IPS-NIHi11 (cell line): ENCODE measurements at regions not wholly inside any gene's neighbourhood (a gene's known extent, or its start where the extent isn't known, plus 50 kb on each side); places are given as distances from the start of the nearest gene placed in this dataset.
A peak's percentile ranks its signal among the peaks of the same experiment; 100 is the strongest.

Source experiments
- DNase-seq: peaks from one replicate; pipeline ENCODE4 v3.0.0; 2012; ENCODE audit warnings: mixed read lengths, low spot score

DNA sequence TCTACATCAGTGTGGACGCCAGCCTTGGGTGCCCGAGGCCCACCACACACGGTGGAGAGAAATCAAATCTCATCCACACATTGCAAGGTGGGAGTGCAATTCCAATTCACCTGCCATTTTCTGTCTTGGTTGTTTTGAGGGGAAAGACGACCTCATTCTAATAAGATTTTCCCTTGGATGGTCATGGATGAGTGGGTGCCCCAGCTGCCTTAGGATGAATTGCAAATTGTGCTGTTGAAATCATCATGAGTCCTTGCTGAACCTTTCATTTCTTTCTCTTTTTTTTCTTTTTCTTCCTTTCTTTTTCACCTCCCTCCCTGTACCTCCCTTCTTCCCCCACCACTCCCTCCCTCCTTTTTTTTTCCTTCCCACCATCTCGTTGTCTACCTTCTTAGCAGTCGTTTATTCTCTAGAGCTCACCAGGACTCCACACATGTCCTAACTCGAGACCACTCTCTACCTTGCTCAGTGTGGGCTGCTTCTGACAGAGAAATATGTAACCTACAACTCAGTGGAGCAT, 266.9 kb upstream of the NFE2L3 start:
- DNase-seq: no peak

DNA sequence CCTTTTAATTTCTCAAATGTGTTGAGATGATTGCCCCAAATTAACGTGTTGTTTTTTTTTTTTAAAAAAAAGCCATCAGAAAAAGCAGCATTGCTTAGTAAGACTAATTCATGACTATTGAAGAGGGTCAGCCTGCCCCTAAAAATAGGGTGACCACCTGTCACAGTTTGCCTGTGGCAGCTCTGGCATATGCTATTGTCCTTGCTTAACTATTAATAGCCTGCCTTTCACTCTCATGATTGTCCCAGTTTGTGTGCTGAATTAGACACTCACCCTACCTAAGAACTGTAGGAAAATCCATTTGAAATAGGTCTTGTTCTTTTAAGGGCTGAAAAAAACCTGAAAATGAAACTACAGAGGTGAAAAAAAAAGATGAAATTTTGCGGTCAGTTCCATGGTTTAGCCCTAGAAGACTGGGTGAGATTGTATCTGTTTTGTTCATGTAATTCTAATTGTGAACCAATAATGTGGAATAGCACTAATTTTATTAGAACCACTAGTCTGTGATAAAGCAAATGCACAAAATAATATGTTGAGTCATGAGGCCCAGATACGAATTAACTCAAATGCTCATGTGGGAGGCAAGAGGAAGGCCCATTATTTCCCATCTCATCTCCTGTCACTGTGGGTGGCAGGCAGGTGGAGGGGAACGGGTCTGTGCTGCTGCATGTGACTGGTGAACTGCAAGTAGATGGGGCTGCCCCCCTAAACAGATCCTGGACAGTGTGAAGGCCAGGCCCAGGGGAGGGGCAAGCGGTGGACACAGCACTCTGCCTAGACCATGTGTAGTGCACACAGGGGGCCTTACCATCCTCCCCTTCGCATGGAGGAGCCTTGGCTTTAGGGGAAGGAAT, 265.4 kb upstream of the NFE2L3 start:
- DNase-seq: no peak

DNA sequence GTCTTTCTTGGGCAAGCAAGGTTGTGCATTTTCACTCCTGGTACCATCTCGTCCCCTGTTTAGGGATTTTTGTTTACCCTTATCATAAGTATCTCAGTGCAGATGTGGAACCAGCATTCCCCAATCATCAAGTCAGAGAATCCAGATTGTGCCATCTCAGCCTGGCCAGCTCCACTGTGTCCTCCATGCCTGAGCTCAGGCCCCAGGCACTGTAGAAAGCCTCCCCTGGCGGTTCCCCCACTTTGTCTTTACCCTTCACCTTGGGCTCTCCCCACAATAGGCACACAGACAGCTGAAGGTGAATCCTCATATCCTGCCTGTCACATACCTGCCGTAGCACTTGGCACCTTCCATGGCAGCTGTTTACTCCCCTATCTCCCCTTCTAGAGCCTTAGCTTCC, 264.7 kb upstream of the NFE2L3 start:
- DNase-seq: no peak

DNA sequence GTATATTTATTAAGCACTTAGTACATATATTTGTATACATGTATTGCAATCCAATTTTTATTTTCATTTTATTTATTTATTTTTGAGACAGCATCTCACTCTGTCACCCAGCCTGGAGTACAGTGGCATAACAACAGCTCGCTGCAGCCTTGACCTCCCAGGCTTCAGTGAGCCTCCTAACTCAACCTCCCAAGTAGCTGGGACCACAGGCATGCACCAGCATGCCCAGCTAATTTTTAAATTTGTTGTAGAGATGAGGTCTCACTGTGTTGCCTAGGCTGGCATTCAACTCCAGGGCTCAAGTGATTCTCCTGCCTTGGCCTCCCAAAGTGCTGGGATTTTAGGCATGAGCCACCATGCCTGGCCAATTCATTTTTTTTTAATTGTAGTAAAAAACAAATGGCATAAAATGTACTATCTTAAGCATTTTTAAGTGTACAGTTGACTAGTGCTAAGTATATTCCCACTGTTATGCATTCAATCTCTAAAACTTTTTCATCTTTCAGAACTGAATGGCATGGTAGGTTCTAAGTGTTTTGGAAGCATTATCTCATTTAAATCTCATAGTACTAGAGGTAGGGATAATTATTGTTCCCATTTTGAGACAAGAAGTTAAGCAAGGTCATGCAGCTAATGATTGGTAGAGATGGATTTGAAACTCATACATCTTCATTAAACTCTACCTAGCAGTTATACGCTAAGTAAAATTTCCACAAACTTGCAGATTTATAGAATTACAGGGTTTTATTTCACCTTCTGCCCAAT, 264.0 kb upstream of the NFE2L3 start:
- DNase-seq: no peak

DNA sequence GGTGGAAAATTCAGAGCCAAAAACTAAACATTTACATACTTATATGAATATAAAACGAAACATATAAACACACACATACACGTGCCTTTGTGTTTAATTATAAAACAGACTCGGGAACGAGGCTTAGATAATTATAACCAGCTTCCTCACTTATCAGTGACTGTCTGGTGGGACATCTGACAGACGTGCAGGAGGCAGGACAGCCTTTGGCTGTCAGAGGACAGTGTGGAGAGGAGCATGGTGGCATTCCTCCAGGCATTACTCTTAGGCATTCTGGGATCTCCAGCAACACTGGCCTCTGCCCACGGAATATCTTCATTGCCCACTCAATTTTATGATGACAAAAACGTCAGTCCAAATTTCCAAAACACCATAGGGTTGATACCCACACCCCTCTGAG, 262.2 kb upstream of the NFE2L3 start:
- no peak for DNase-seq

DNA sequence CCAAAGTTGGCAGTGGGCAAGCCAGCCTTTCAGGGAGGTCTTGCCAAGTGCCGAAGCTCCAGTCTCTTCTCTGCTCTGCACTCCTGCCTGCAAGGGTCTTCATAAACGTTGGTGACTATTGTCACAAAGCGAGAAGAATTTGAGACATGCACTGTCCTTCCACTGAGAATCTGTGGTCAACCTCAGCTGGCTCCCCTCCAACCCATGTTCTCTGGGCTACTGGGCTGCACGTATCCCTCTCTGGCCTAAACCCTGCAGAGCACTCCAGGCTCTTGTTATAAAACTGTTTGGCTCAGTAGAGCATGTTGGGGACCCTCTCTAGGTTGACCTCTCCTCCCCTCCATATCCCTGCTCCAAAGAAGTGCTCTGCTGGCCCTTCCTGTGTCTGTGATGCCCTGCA, 260.4 kb upstream of the NFE2L3 start:
- DNase-seq: no peak

DNA sequence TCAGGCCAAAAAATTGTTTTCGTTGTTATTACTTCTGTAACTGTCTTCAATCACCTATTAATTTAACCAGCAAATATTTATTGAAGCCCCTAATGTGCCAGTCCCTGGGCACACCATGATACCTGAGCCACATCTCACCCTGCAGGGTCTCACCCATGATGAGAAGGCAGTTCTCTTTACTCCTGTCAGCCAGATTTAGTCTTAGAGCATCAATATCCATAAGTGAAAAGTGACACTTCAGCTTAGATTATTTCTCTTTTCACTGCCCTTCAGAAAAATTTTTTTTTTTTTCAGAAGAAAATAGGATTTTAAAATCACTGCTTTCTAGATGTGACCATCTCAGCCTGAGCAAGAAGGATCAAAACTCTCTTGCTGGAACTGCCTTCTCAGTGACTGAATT, 258.6 kb upstream of the NFE2L3 start:
- no peak for DNase-seq

DNA sequence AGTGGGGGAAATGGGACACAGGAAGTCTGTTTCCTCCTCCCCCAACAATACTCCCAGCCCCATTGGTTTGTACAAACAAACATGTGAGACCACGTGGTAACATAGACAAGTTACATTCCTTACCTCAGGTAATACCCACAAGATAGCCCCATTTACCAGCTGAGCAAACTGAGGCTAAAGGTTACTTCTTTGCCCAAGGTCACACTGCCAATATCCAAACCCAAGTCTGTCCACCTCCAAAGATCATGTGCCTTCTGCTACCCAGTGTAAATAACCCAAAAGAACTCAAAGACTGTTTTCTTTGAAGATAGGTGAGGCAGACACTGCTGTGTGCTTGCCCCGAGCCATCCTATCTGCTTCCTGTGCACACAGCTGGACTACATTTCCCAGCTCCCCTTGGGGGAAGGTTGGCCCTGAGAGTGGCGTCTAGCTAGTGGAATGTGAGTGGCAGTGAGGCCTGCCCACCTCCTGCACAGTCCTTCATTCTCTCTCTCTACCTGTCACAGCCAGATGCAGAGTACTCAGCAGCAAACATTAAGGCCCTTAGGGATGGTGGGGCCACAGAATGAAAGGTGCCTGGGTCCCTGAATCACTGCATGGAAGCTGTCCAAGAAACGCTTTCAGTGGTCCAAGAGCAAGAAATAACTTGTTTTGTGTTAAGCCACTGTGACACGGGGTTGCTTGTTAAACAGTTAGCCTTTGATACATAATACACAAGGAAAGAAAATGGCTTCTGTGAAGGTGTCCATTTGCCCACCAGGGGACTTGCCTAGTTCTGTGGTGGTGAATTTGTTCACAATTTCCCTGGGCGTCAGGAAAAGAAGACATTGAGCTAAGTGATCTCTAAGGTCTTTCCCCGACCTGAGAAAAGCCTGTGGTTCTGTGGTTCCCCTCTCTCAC, 257.7 kb upstream of the NFE2L3 start:
- DNase-seq: peak; percentile 41

DNA sequence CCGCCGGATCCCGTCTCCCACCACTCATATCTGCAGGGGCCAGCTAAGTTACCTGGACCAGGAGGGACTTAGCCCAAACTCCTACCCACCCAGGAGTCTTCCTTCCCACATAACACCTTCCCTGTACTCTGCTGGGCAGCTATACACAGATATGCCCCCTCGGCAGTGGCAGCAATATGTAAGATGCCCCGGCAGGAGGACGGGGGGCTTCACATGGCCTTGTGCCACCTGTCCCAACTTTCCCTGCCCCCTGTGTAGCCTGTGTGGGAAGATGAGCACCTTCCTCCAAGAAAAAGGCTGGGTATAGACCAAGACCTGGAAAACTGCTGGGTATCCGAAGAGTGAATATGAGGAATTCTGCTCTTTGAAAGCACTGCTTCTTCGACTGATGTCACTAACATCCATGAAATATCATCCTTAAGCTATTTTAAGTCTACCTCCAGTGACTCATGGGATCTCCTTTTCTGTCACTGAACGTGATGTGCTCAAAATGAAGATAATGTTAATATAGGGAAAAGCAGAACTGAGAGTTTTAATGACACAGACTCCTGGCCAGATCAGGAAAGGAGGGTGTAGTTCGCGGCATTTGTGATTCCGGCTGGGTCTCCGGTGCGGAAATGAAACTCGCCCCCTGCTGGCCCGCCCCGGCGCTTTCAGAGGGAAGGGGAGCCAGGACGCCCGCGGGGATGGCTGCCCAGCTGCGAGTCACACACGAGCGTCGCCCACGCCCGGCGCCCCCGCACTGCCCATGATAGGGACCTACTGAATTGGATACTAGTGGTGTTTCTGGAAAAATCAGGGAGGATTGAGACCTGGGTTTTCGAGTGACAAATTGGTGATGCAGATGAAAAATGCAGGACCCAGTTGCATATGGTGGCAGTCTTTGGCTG, 256.9 kb upstream of the NFE2L3 start:
- peak; percentile 69 for DNase-seq

DNA sequence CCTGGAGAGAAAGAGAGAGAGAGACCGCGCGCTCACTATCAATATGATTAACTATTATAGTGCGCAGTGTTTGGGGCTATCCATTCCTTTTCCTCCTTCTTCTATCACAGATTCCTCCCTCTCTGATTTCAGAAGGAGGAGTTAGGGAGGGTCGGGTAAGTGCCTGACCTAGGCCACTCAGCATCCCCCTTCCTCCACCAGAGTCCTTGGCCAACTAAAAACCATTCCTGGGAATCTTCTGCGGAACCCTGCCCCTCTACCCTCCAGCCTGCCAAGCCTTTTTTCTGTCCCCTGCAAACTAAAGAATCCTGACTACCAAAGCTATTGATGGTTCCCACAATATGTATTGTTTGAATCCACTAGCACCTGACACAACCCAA, 256.2 kb upstream of the NFE2L3 start:
- DNase-seq: peak; percentile 62

DNA sequence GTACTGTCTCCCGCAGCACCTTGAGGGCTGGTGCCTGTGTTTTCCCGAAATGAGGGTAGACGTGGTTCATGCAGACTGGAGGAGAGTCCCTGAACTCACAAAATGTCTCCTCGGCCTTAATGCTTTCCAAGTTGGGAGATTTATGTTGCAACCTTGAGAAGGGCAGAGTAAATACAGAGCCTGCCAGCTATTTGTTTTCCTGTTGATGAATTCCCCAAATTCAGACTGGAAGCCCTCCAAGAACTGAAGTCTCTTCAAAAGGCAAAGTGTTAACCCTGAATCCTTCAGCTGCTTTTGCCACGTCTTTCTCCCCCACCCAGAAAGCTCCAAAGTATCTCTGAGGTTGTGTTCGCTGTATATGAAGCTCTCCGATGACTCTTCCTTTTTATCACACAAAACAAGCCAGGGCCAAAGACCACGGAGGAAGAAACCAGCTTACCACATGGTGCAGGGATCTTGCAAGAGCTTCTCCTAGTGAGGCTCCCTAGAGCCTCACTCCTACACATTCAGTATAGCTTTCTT, 254.7 kb upstream of the NFE2L3 start:
- no peak for DNase-seq

DNA sequence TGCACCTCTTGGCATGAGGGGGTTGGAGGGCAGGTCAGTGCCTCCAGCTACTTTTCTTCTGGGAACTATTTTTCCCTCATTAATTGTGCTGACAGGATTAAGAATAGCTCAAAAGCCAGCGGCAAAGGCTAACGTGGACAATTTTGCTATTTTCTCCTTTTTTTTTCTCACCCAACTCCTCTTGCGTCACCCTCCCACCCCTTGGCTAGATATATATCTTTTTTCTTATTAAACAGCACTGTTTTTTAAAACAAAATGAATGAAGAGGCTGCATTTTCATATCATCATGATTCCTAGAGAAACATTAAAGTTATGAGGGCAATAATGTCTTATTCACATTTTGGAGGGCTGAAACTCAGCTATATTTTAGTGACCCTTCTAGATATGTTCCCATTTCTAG, 251.8 kb upstream of the NFE2L3 start:
- no peak for DNase-seq

DNA sequence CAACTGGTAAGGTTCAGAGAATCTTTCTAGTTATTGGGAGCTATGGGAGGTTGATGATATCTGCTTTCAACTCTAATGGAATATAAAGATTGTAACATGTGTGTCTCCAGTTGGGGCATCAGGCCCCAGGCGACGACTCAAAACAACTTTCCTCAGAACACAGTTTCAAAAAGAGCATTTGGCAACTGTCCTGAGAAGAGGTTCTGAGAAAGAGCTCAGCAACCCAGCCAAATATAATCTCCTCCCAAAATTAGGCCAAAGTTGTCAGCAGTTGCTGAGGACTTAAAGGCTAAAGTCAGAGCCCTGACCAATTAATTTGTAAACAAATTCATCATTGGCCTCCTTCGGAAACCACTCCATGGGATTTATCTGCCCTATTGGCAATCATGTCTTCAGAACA, 251.1 kb upstream of the NFE2L3 start:
- no peak for DNase-seq

DNA sequence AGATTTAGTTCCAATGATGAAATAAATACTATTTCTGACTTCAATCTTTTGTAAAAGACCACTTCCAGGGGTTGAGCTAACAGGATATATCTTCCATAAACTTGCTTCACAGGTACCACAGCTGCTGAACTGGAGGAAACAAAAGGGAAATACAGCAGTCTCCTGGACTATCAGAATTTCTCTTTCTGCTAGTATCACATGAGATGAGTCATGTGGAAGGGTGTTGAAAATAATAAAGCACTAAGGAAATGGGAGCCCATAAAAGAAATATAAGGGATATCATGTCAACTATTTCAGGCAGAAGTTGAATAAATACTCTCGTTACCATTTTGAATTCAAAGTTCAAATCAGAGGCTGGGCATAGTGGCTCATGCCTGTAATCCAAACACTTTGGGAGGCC, 250.3 kb upstream of the NFE2L3 start:
- DNase-seq: no peak

DNA sequence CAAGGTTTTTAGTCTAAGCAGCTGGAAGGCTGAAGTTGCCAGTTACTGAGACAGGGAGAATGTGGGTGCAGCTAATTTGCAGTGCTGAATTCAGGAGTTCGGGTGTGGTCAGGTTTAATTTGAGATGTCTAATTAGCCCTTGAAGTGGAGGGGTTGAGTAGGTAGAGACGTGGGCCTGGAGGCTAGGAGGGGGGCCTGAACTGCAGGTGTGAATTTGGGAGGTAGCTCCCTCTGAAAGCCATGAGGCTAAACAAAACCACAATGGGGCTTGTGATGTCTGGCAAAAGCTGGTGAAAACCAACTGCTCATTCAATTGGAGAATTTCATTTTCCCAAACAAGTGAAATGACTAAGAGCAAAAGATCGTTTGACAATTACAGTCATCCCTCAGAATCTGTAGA, 246.0 kb upstream of the NFE2L3 start:
- DNase-seq: no peak

DNA sequence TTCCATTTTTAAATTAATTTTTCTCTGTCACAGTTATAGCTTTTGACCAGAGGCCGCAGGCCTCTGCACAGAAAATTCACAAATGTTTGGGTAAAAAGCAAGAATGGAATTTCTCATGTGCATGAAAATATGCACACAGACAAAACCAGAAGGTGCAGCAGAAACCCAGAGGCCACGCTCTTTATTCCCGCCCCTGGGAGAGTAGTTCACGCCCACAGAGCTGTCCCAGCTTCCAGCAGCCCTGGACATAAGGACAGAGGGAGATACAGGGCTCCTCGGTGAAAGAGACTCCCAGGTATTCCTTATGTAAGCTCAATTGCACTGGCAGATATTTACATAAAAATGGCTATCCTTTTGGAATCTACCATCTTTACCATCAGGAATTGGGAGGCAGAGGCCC, 245.2 kb upstream of the NFE2L3 start:
- DNase-seq: no peak

DNA sequence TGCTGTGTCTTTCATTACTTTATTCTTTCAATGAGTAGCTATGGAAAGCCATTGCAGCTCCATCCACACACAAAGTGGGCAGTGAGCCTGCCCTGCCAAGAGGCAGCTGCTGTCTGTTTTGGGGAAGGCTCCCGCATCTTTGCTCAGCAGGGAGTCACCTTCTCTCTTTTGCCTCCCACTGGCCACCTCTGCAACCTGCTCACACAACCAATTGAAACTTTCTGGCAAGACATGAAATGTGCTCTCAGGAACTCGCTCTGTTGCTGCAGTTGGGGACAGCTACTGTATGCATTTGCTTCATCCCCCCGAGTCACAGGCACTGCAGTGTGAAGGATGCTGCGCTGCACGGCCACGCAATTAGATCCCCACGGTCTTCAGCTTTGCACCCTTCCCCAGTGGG, 244.8 kb upstream of the NFE2L3 start:
- DNase-seq: peak; percentile 23

DNA sequence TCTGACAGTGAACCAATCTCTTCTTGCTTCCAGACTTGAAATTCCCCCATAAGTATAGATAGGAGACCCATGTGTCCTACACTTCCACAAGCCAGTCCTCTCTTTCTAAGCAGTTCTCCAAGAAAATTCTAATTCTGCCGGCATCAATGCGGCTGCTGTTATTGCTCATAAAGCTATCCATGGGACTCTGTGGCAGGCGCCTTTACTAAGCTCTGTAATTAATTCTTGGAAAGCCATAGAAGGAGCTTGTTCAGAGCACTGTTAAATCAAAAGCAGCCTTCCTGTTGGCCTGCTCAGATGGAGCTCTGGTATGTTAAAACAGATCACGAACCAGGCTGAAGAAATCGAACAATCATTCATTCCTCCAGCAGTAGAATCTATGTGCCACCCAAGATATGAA, 244.3 kb upstream of the NFE2L3 start:
- no peak for DNase-seq

DNA sequence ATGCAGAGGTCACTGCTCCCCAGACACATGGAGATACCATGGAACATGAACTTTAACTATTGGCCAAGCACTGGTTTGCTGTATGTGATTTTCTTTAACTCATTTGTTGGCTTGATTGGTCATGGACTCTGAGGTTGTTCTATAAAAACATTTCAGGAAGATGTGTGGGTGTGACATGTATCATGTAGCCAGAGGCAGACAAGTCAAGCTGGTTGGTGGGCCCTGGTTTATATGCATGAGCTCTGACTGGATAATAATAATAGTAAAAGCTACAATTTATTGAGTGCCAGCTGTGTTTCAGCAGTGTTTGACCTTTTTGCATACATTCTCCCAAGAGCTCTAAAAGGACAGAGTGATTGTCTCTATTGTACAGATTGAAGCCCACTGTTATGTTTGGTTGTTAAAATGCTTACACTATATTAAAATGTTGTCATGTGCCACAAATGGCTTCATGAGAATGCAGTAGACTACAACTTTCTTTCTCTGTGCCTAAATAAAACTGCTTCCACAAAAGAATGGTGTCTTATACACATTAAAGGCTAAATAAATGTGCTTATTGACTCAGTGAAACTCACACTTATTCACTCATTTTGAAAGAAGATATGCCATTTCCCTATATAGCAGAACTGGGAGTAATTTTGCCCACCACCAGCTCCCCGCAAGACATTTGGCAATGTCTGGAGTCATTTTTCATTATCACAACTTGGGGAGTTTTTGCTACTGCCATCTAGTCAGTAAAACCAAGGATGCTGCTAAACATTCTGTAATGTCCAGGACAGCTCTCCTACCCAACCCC, 243.6 kb upstream of the NFE2L3 start:
- no peak for DNase-seq
